IPS-20b (cell line): ENCODE measurements at regions not wholly inside any gene's neighbourhood (a gene's known extent, or its start where the extent isn't known, plus 50 kb on each side); places are given as distances from the start of the nearest gene placed in this dataset.
A peak's percentile ranks its signal among the peaks of the same experiment; 100 is the strongest.

Experiments used
- H3K27ac ChIP-seq: one replicate; pipeline ENCODE4 v1.5.1; 2013; ENCODE audit warnings: low read length
- H3K27me3 ChIP-seq: 2 replicates; pipeline ENCODE4 v1.6.1; 2013; ENCODE audit warnings: mild to moderate bottlenecking, low read length, inconsistent platforms; ENCODE audit not compliant: insufficient read depth
- H3K36me3 ChIP-seq: 2 replicates; pipeline ENCODE4 v1.6.1; 2013; ENCODE audit warnings: low read depth, mild to moderate bottlenecking, inconsistent platforms, low read length, moderate library complexity; ENCODE audit not compliant: insufficient read depth
- H3K4me1 ChIP-seq: 2 replicates; pipeline ENCODE4 v1.6.1; 2013; ENCODE audit warnings: mild to moderate bottlenecking, control low read depth, inconsistent platforms, low read length, moderate library complexity; ENCODE audit not compliant: insufficient read depth
- H3K4me3 ChIP-seq: 2 replicates; pipeline ENCODE4 v1.5.1; 2013; ENCODE audit warnings: mild to moderate bottlenecking, low read length, inconsistent platforms
- H3K9ac ChIP-seq: 2 replicates; pipeline ENCODE4 v1.6.1; 2013; ENCODE audit warnings: low read depth, mild to moderate bottlenecking, inconsistent platforms, low read length, moderate library complexity
- H3K9me3 ChIP-seq: 2 replicates; pipeline ENCODE4 v1.6.1; 2013; ENCODE audit warnings: mild to moderate bottlenecking, low read depth, low read length, inconsistent platforms; ENCODE audit not compliant: insufficient read depth

- Histone ChIP-seq H3K4me1 (no peaks in the 10 kb centered on the region), H3K9ac (no peak overlapping the region), H3K36me3 (no peaks in the 10 kb centered on the region), H3K27me3 (no peaks in the 10 kb centered on the region), H3K4me3 (no peak overlapping the region), H3K9me3 (no peaks in the 10 kb centered on the region), H3K27ac (no peak overlapping the region)
Measured at GRCh38 chr17:34146440-34147043, 108.5 kb upstream of the CCL2 start.

GRCh38 chr17:34151102-34151501 lies 104.0 kb upstream of the CCL2 start:
- Histone ChIP-seq H3K9me3 (no peaks in the 10 kb centered on the region), H3K27ac (no peak overlapping the region), H3K27me3 (peaks cover 27% of the 10 kb centered on the region), H3K4me1 (peaks cover 18% of the 10 kb centered on the region), H3K36me3 (no peaks in the 10 kb centered on the region), H3K4me3 (no peak overlapping the region), H3K9ac (no peak overlapping the region)

GRCh38 chr17:34153991-34154390 lies 101.1 kb upstream of the CCL2 start:
- Histone ChIP-seq H3K9me3 (no peaks in the 10 kb centered on the region), H3K4me1 (peaks cover 33% of the 10 kb centered on the region), H3K4me3 (no peak overlapping the region; the same call in 1 of the 2 replicates), H3K9ac (no peak overlapping the region), H3K36me3 (no peaks in the 10 kb centered on the region), H3K27ac (peak overlapping the region; percentile 15), H3K27me3 (peaks cover 36% of the 10 kb centered on the region)

- H3K9ac ChIP-seq, result no peak overlapping the region; the same call in 1 of the 2 replicates
Measured at GRCh38 chr17:34154961-34155730, 99.9 kb upstream of the CCL2 start.

GRCh38 chr17:34155947-34156346 lies 99.1 kb upstream of the CCL2 start:
- Histone ChIP-seq H3K4me3 (peak overlapping the region; percentile 84; the same call in 1 of the 2 replicates), H3K36me3 (no peaks in the 10 kb centered on the region), H3K27me3 (peaks cover 36% of the 10 kb centered on the region), H3K27ac (no peak overlapping the region), H3K4me1 (peaks cover 38% of the 10 kb centered on the region), H3K9ac (peak overlapping the region; percentile 73; the same call in 1 of the 2 replicates), H3K9me3 (no peaks in the 10 kb centered on the region)

More at GRCh38 chr17:34154961-34155730, 99.9 kb upstream of the CCL2 start:
- no peaks in the 10 kb centered on the region for H3K36me3 ChIP-seq
- H3K4me1 ChIP-seq, result peaks cover 33% of the 10 kb centered on the region
- no peaks in the 10 kb centered on the region for H3K9me3 ChIP-seq
- H3K27me3 ChIP-seq, result peaks cover 36% of the 10 kb centered on the region
- H3K4me3 ChIP-seq, result peak overlapping the region; percentile 84; the same call in 1 of the 2 replicates
- no peak overlapping the region for H3K27ac ChIP-seq

- Histone ChIP-seq H3K9ac (peak overlapping the region; percentile 73; the same call in 1 of the 2 replicates), H3K9me3 (no peaks in the 10 kb centered on the region), H3K4me1 (peaks cover 38% of the 10 kb centered on the region), H3K4me3 (peak overlapping the region; percentile 84), H3K27me3 (peaks cover 36% of the 10 kb centered on the region), H3K36me3 (no peaks in the 10 kb centered on the region), H3K27ac (peak overlapping the region; percentile 72)
Measured at GRCh38 chr17:34156401-34156740, 98.7 kb upstream of the CCL2 start.

GRCh38 chr17:34156741-34157589 lies 98.1 kb upstream of the CCL2 start:
- peaks cover 36% of the 10 kb centered on the region for H3K27me3 ChIP-seq
- peak overlapping the region; percentile 84 for H3K4me3 ChIP-seq
- peak overlapping the region; percentile 72 for H3K27ac ChIP-seq
- H3K36me3 ChIP-seq, result no peaks in the 10 kb centered on the region
- H3K4me1 ChIP-seq, result peaks cover 38% of the 10 kb centered on the region
- no peaks in the 10 kb centered on the region for H3K9me3 ChIP-seq
- H3K9ac ChIP-seq, result peak overlapping the region; percentile 73; the same call in 1 of the 2 replicates

- no peak overlapping the region for H3K9ac ChIP-seq
- H3K4me3 ChIP-seq, result no peak overlapping the region
- H3K4me1 ChIP-seq, result peaks cover 21% of the 10 kb centered on the region; the same call in 1 of the 2 replicates
- no peaks in the 10 kb centered on the region for H3K9me3 ChIP-seq
- H3K27me3 ChIP-seq, result peaks cover 3% of the 10 kb centered on the region
- H3K27ac ChIP-seq, result no peak overlapping the region
- no peaks in the 10 kb centered on the region for H3K36me3 ChIP-seq
Measured at GRCh38 chr17:34161690-34162089, 93.4 kb upstream of the CCL2 start.

GRCh38 chr17:34163123-34163522 lies 92.0 kb upstream of the CCL2 start:
- no peak overlapping the region for H3K9ac ChIP-seq
- H3K4me1 ChIP-seq, result peaks cover 19% of the 10 kb centered on the region; the same call in 1 of the 2 replicates
- H3K27ac ChIP-seq, result no peak overlapping the region
- no peaks in the 10 kb centered on the region for H3K9me3 ChIP-seq
- 0 out of 2 replicates have a peak, but pooled peaks cover 3% of the 10 kb centered on the region for H3K27me3 ChIP-seq
- no peak overlapping the region for H3K4me3 ChIP-seq
- no peaks in the 10 kb centered on the region for H3K36me3 ChIP-seq

- Histone ChIP-seq H3K4me3 (no peak overlapping the region), H3K9ac (no peak overlapping the region)
Measured at GRCh38 chr17:34163646-34164045, 91.4 kb upstream of the CCL2 start.

GRCh38 chr17:34164837-34165236 lies 90.2 kb upstream of the CCL2 start:
- H3K4me1 ChIP-seq, result peaks cover 11% of the 10 kb centered on the region; the same call in 1 of the 2 replicates
- no peaks in the 10 kb centered on the region for H3K27me3 ChIP-seq
- H3K9me3 ChIP-seq, result no peaks in the 10 kb centered on the region
- H3K36me3 ChIP-seq, result no peaks in the 10 kb centered on the region
- no peak overlapping the region for H3K9ac ChIP-seq
- no peak overlapping the region for H3K4me3 ChIP-seq
- no peak overlapping the region for H3K27ac ChIP-seq

More at GRCh38 chr17:34163646-34164045, 91.4 kb upstream of the CCL2 start:
- H3K36me3 ChIP-seq, result no peaks in the 10 kb centered on the region
- H3K27me3 ChIP-seq, result 0 out of 2 replicates have a peak, but pooled peaks cover under 1% of the 10 kb centered on the region
- peaks cover 13% of the 10 kb centered on the region; the same call in 1 of the 2 replicates for H3K4me1 ChIP-seq
- H3K9me3 ChIP-seq, result no peaks in the 10 kb centered on the region
- H3K27ac ChIP-seq, result no peak overlapping the region
